Mesendoderm (in vitro differentiated cells): ENCODE measurements at regions not wholly inside any gene's neighbourhood (a gene's known extent, or its start where the extent isn't known, plus 50 kb on each side); places are given as distances from the start of the nearest gene placed in this dataset.

Experiments used
- DNase-seq: peaks from one replicate; pipeline ENCODE4 v3.0.0; 2013
- H2AK5ac ChIP-seq: 2 replicates; pipeline ENCODE4 v1.6.1; 2013; ENCODE audit warnings: low read length, inconsistent platforms
- H2BK120ac ChIP-seq: 2 replicates; pipeline ENCODE4 v1.6.1; 2013; ENCODE audit warnings: low read depth, mild to moderate bottlenecking, low read length, moderate library complexity, mixed read lengths
- H2BK15ac ChIP-seq: replicated peaks from 2 replicates; pipeline ENCODE4 v1.6.1; 2013; ENCODE audit warnings: low read depth, mild to moderate bottlenecking, moderate library complexity
- H2BK5ac ChIP-seq: 2 replicates; pipeline ENCODE4 v1.6.1; 2013; ENCODE audit warnings: low read length, inconsistent platforms
- H3K18ac ChIP-seq: 2 replicates; pipeline ENCODE4 v1.6.1; 2013; ENCODE audit warnings: mild to moderate bottlenecking, low read length, mixed read lengths
- H3K23ac ChIP-seq: one replicate; pipeline ENCODE4 v1.6.1; 2013; ENCODE audit warnings: low read length
- H3K27ac ChIP-seq: 2 replicates; pipeline ENCODE4 v1.5.1; 2013; ENCODE audit warnings: low read depth, mild to moderate bottlenecking, inconsistent platforms, low read length, moderate library complexity
- H3K27me3 ChIP-seq: 2 replicates; pipeline ENCODE4 v1.6.1; 2013; ENCODE audit warnings: low read length, control low read depth, mild to moderate bottlenecking, inconsistent platforms; ENCODE audit not compliant: insufficient read depth, poor library complexity
- H3K36me3 ChIP-seq: 2 replicates; pipeline ENCODE4 v1.6.1; 2013; ENCODE audit warnings: low read length, inconsistent platforms; ENCODE audit not compliant: control insufficient read depth, insufficient read depth
- H3K4ac ChIP-seq: one replicate; pipeline ENCODE4 v1.6.1; 2013; ENCODE audit warnings: low read depth, mild to moderate bottlenecking, low read length, moderate library complexity
- H3K4me1 ChIP-seq: 2 replicates; pipeline ENCODE4 v1.6.1; 2013; ENCODE audit warnings: low read depth, low read length, inconsistent platforms; ENCODE audit not compliant: control insufficient read depth
- H3K4me2 ChIP-seq: 2 replicates; pipeline ENCODE4 v1.6.1; 2013; ENCODE audit warnings: low read length
- H3K4me3 ChIP-seq: 2 replicates; pipeline ENCODE4 v1.5.1; 2013; ENCODE audit warnings: mild to moderate bottlenecking, low read length
- H3K56ac ChIP-seq: one replicate; pipeline ENCODE4 v1.6.1; 2013; ENCODE audit warnings: low read length
- H3K79me1 ChIP-seq: 2 replicates; pipeline ENCODE4 v1.6.1; 2013; ENCODE audit warnings: low read length, inconsistent platforms
- H3K79me2 ChIP-seq: 2 replicates; pipeline ENCODE4 v1.6.1; 2013; ENCODE audit warnings: mild to moderate bottlenecking, low read length; ENCODE audit not compliant: control insufficient read depth, insufficient read depth
- H3K9ac ChIP-seq: 2 replicates; pipeline ENCODE4 v1.6.1; 2013; ENCODE audit warnings: low read length, inconsistent platforms
- H4K5ac ChIP-seq: one replicate; pipeline ENCODE4 v1.6.1; 2013; ENCODE audit warnings: low read length
- H4K8ac ChIP-seq: one replicate; pipeline ENCODE4 v1.6.1; 2013; ENCODE audit warnings: low read depth, mild to moderate bottlenecking, control low read depth, low read length, moderate library complexity
- WGBS: extraction: QIAGEN DNeasy Blood & Tissue Kit; methylation state at CpG from one replicate; pipeline ENCODE4 v1.1.7; 2013; ENCODE audit warnings: low lambda C conversion rate, missing lambda C conversion rate; ENCODE audit not compliant: insufficient coverage; ENCODE audit errors: extremely low coverage; 5-methylcytosine and 5-hydroxymethylcytosine counted together

DNA sequence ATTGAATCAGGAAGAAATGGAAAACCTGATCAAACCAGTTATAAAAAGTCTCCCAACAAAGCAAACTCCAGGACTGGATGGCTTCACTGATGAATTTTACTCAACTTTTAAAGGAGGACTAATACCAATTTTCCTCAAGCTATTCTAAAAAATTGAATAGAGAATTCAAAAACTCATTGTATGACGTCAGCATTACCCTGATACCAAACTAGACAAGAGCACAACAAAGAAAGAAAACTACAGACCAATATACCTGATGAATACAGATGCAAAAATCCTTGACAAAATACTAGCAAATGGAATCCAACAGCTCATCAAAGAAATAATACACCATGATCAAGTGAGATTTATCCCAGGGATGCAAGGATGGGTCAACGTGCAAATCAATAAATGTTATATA is 172.9 kb downstream of the FNDC1 start:
- Histone ChIP-seq H4K5ac (no peak overlapping the region), H4K8ac (no peak overlapping the region), H3K4ac (no peak overlapping the region), H3K4me2 (no peak overlapping the region), H3K4me3 (no peak overlapping the region), H3K27ac (no peak overlapping the region), H3K18ac (no peak overlapping the region), H3K79me2 (no peaks in the 10 kb centered on the region), H3K27me3 (no peaks in the 10 kb centered on the region), H3K56ac (no peak overlapping the region), H2BK5ac (no peak overlapping the region), H2BK120ac (no peak overlapping the region), H3K79me1 (no peaks in the 10 kb centered on the region), H3K4me1 (no peaks in the 10 kb centered on the region), H3K9ac (no peak overlapping the region), H2BK15ac (no peak overlapping the region), H3K23ac (no peak overlapping the region), H2AK5ac (no peak overlapping the region), H3K36me3 (no peaks in the 10 kb centered on the region)
- WGBS = no CpG with 5 or more reads among the region's 2 CpGs
- DNase-seq = no peak

- no peak overlapping the region for H3K4me2 ChIP-seq
- H3K9ac ChIP-seq = no peak overlapping the region
- no peak overlapping the region for H2AK5ac ChIP-seq
- no CpG with 5 or more reads among the region's 1 CpG for WGBS
- H3K4me1 ChIP-seq = no peaks in the 10 kb centered on the region
- no peak overlapping the region for H3K27ac ChIP-seq
- no peak overlapping the region for H2BK120ac ChIP-seq
- no peak overlapping the region for H4K5ac ChIP-seq
- no peaks in the 10 kb centered on the region for H3K79me2 ChIP-seq
- DNase-seq = no peak
- H3K23ac ChIP-seq = no peak overlapping the region
- H3K27me3 ChIP-seq = no peaks in the 10 kb centered on the region
- no peak overlapping the region for H3K4me3 ChIP-seq
- H3K18ac ChIP-seq = no peak overlapping the region
- no peak overlapping the region for H3K4ac ChIP-seq
- no peaks in the 10 kb centered on the region for H3K79me1 ChIP-seq
- H2BK5ac ChIP-seq = no peak overlapping the region
- H4K8ac ChIP-seq = no peak overlapping the region
- H3K36me3 ChIP-seq = no peaks in the 10 kb centered on the region
- no peak overlapping the region for H3K56ac ChIP-seq
- H2BK15ac ChIP-seq = no peak overlapping the region
Observed at GRCh38 chr6:159334068-159334467, 164.9 kb downstream of the FNDC1 start.

- no CpG with 5 or more reads among the region's 2 CpGs for WGBS
- H3K79me1 ChIP-seq = no peaks in the 10 kb centered on the region
- H3K4me1 ChIP-seq = no peaks in the 10 kb centered on the region
- no peak overlapping the region for H2BK5ac ChIP-seq
- no peak overlapping the region for H3K27ac ChIP-seq
- H3K4ac ChIP-seq = no peak overlapping the region
- no peaks in the 10 kb centered on the region for H3K27me3 ChIP-seq
- no peak overlapping the region for H3K4me2 ChIP-seq
- H2BK15ac ChIP-seq = no peak overlapping the region
- H3K56ac ChIP-seq = no peak overlapping the region
- H3K79me2 ChIP-seq = no peaks in the 10 kb centered on the region
- no peak overlapping the region for H4K8ac ChIP-seq
- no peak overlapping the region for H3K23ac ChIP-seq
- H2AK5ac ChIP-seq = no peak overlapping the region
- no peak overlapping the region for H3K9ac ChIP-seq
- H3K36me3 ChIP-seq = no peaks in the 10 kb centered on the region
- no peak overlapping the region for H2BK120ac ChIP-seq
- no peak overlapping the region for H3K4me3 ChIP-seq
- no peak for DNase-seq
- H3K18ac ChIP-seq = no peak overlapping the region
- no peak overlapping the region for H4K5ac ChIP-seq
Observed at GRCh38 chr6:159331451-159331850, 162.3 kb downstream of the FNDC1 start.

- H3K4me2 ChIP-seq = no peak overlapping the region
- no peak for DNase-seq
- no peaks in the 10 kb centered on the region for H3K27me3 ChIP-seq
- H2BK15ac ChIP-seq = no peak overlapping the region
- WGBS = no CpG with 5 or more reads among the region's 4 CpGs
- H3K9ac ChIP-seq = no peak overlapping the region
- H3K4me1 ChIP-seq = no peaks in the 10 kb centered on the region
- no peak overlapping the region for H4K5ac ChIP-seq
- H3K36me3 ChIP-seq = no peaks in the 10 kb centered on the region
- H3K56ac ChIP-seq = no peak overlapping the region
- no peak overlapping the region for H3K4ac ChIP-seq
- H3K79me2 ChIP-seq = no peaks in the 10 kb centered on the region
- H3K79me1 ChIP-seq = no peaks in the 10 kb centered on the region
- no peak overlapping the region for H3K18ac ChIP-seq
- no peak overlapping the region for H2AK5ac ChIP-seq
- H3K23ac ChIP-seq = no peak overlapping the region
- H3K27ac ChIP-seq = no peak overlapping the region
- H2BK5ac ChIP-seq = no peak overlapping the region
- H2BK120ac ChIP-seq = no peak overlapping the region
- no peak overlapping the region for H3K4me3 ChIP-seq
- H4K8ac ChIP-seq = no peak overlapping the region
Observed at GRCh38 chr6:159329081-159329480, 159.9 kb downstream of the FNDC1 start.

DNA sequence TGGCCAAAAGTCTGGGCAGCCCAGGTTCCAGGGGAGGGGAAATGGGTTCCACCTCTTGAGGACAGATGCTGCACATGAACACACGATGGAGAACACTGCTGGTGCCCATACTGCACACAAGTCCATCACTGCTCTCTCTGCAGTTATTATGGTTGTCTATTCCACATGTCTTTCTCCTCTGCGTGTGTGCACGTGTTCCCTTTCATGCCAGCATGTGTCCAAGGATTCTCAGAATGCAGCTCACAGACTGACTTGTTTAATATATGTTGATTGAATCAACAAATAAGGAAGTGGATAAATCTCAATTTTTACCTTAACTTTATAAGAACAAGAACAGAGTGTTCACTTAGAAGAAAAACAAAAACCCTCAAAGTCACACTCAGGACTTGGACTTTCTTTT is 158.9 kb downstream of the FNDC1 start:
- H3K27me3 ChIP-seq = no peaks in the 10 kb centered on the region
- WGBS = no CpG with 5 or more reads among the region's 3 CpGs
- H3K4me1 ChIP-seq = no peaks in the 10 kb centered on the region
- no peak overlapping the region for H3K56ac ChIP-seq
- no peaks in the 10 kb centered on the region for H3K79me2 ChIP-seq
- no peaks in the 10 kb centered on the region for H3K79me1 ChIP-seq
- no peak overlapping the region for H3K4me3 ChIP-seq
- H3K9ac ChIP-seq = no peak overlapping the region
- DNase-seq = no peak
- no peak overlapping the region for H2BK120ac ChIP-seq
- H3K4ac ChIP-seq = no peak overlapping the region
- no peaks in the 10 kb centered on the region for H3K36me3 ChIP-seq
- H4K8ac ChIP-seq = no peak overlapping the region
- H3K4me2 ChIP-seq = no peak overlapping the region
- no peak overlapping the region for H2AK5ac ChIP-seq
- H2BK15ac ChIP-seq = no peak overlapping the region
- H3K23ac ChIP-seq = no peak overlapping the region
- no peak overlapping the region for H4K5ac ChIP-seq
- H3K27ac ChIP-seq = no peak overlapping the region
- H3K18ac ChIP-seq = no peak overlapping the region
- H2BK5ac ChIP-seq = no peak overlapping the region

- no peaks in the 10 kb centered on the region for H3K79me1 ChIP-seq
- no peak overlapping the region for H2BK120ac ChIP-seq
- H3K79me2 ChIP-seq = no peaks in the 10 kb centered on the region
- no peak overlapping the region for H2AK5ac ChIP-seq
- WGBS = no CpG with 5 or more reads among the region's 9 CpGs
- H3K36me3 ChIP-seq = no peaks in the 10 kb centered on the region
- no peak overlapping the region for H4K8ac ChIP-seq
- no peak overlapping the region for H3K23ac ChIP-seq
- no peak overlapping the region for H2BK5ac ChIP-seq
- H2BK15ac ChIP-seq = no peak overlapping the region
- H3K4me1 ChIP-seq = no peaks in the 10 kb centered on the region
- no peak overlapping the region for H3K4me2 ChIP-seq
- no peak for DNase-seq
- no peaks in the 10 kb centered on the region for H3K27me3 ChIP-seq
- H4K5ac ChIP-seq = no peak overlapping the region
- H3K4me3 ChIP-seq = no peak overlapping the region
- no peak overlapping the region for H3K56ac ChIP-seq
- H3K9ac ChIP-seq = no peak overlapping the region
- no peak overlapping the region for H3K18ac ChIP-seq
- no peak overlapping the region for H3K4ac ChIP-seq
- no peak overlapping the region for H3K27ac ChIP-seq
Observed at GRCh38 chr6:159325476-159325875, 156.3 kb downstream of the FNDC1 start.
